ENCODE measurements at regions not wholly inside any gene's neighbourhood (a gene's known extent, or its start where the extent isn't known, plus 50 kb on each side); places are given as distances from the start of the nearest gene placed in this dataset.

GRCh38 chr13:44686531-44686934 lies 110.4 kb upstream of the TSC22D1 start:
- TF ChIP-seq CTCF (IDR thresholded peaks at IDR 0.05; ENCODE audit: low read length) (no peak), EZH2 (optimal IDR thresholded peaks at IDR 0.05; ENCODE audit: low read depth, low read length) (no peak), EZH2phosphoT487 (IDR thresholded peaks at IDR 0.05; ENCODE audit: low read length) (no peak)
